Left cardiac atrium (tissue), 4 donors: ENCODE measurements at regions not wholly inside any gene's neighbourhood (a gene's known extent, or its start where the extent isn't known, plus 50 kb on each side); places are given as distances from the start of the nearest gene placed in this dataset.

ENCODE experiments used
- ATAC-seq, 2 donors: fragments of 200-7000 bp; cut with Tn5 transposase; one replicate each; pipeline ENCODE4 v1.9.1; 2020; ENCODE audit warnings: mild to moderate bottlenecking in 2 of 2, moderate library complexity in 2 of 2
- DNase-seq: peaks from one replicate; pipeline ENCODE4 v3.0.0-alpha.2; 2020
- intact Hi-C, 2 donors: fragments of 100-400 bp; cut with DNase I; formaldehyde crosslinking; loops; one replicate each; pipeline versions ENCODE4 v1.14.1 to v1.15.1; 2022 to 2023
- donor health status: DM: no; HTN: yes; CAD: no.
- donor health status: DM: no; HTN: yes; CAD: no; lungs with severe emphysema.
- donor health status: DM: yes; HTN: yes; CAD: no.
- donor health status: Dilated cardiomyopathy.

DNA sequence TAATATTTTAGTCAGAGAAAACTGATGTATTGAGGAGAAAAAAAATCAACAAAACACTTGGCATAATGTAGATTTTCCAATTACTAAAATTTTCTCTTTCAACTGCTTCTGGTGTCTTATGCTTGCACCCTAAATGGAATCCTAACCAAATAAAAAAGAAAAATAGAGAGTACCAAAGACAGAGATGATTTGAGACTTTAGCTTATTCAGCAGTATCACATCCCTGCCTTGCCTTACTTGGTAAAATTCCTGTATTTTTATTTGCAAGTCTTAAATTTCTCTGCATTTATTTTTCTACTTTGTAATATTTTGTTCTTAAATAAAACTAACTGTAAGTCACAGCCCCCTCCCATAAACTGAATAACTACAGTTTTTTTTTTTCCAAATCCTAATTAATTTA, 950.5 kb upstream of the INTU start:
- DNase-seq (no peak), ATAC-seq (no peak)
- intact Hi-C loops = no loop called here

DNA sequence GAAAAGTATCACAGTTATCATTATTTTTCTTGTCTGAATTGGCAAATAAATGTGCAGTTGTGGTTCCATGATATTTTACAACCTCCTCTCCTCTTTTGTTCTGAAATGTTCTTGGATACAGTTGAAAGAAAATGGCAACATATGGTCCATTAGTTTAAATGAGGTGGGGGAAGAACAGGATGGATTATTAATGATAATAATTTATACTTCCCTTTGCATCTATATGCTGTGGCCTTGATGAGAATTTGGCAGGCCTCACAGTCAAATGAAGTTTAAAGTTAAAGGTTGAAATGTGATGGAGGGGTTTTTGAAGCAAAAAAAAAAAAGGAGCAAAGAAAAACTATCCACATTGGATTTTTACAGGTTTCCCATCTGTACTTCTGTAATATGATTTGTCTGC, 946.3 kb upstream of the INTU start:
- intact Hi-C loops = no loop called here
- no peak for ATAC-seq
- no peak for DNase-seq

DNA sequence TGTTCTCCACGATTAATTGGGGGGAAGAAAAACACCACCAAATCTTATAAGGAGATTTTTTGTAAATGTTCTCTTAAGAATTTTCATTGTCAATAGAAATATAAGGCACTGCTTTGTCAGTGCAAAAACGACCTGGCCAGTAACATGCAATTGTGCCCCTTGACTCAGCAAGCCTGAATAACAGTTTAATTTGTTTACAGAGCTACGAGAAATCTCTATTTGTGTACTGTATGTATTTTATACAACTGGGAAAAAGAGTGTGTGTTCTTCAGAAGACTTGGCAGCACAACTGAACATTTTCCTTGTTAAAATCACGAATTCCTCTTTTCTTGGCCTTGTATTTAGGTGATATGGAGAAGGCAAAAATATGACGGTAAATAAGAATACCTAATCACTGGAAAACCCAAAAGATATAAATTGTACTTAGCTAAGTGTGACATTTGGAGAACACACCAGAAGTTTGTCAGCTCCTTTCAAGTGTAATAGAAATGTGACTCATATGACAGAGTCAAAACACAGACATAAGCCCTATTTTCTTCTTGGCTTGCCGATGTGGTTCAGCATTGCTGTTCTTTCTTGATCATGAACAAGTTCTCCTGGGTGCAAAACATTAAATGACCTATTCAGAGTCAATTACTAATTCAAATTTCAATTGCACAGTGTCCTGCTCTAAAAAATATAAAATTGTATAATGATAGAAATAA, 945.0 kb upstream of the INTU start:
- intact Hi-C loops = no loop called here
- peak in 1 of 2 donors; percentile 83 for ATAC-seq
- no peak for DNase-seq

DNA sequence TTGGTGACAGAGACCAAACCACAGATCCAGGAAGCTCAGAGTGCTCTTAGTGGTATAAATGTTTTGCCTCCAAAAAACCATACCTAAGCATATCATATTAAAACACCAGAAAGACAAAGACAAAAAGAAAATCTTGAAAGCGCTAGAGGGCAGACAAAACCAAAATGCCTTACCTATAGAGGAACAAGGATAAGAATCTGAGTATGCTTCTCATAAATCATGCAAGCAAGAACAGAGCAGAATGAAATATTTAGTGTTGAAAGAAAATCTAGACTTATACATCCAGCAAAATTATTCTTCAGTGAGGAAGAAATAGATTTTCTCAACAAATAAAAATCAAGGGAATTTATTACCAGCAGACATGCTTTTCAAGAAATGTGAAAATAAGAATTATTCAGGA, 941.0 kb upstream of the INTU start:
- intact Hi-C loops = no loop called here
- ATAC-seq (no peak), DNase-seq (no peak)

DNA sequence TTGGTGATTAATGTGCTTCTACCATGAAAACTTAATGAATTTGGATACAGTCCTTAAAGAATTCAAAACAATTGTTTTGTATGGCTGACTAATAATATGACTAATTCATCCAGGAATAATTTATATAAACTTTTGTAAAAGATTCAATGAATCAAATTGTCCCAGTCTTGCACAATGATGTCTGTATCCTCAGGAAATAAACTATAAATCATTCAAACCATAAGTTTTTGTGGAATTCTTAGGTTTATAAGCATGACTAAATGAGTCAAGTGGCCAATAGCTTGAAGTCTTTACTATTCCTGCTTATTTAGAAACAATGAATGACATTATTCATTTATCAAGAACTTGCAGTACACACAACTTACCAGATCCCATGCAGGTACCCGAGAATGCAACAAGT, 935.0 kb upstream of the INTU start:
- intact Hi-C loops = no loop called here
- no peak for DNase-seq

DNA sequence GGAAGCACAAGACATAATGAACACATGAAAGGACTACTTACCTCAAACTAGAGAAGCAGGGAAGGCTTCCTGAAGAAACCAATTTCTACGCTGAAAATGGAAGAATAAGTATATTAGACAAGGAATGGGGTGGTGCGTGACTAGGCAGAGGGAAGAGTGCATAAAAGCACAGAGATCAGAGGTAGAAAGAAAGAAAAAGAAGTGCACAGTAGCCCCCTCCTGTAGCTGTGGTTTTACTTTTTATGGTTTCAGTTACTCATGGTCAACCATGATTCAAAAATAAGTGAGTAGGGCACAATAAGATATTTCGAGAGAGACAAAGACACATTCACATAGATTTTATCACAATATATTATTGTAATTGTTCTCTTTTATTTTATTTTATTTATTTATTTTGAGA, 934.5 kb upstream of the INTU start:
- intact Hi-C loops = no loop called here
- no peak for DNase-seq
- no peak for ATAC-seq

More for the DNA sequence above, 935.0 kb upstream of the INTU start:
- no peak for ATAC-seq

DNA sequence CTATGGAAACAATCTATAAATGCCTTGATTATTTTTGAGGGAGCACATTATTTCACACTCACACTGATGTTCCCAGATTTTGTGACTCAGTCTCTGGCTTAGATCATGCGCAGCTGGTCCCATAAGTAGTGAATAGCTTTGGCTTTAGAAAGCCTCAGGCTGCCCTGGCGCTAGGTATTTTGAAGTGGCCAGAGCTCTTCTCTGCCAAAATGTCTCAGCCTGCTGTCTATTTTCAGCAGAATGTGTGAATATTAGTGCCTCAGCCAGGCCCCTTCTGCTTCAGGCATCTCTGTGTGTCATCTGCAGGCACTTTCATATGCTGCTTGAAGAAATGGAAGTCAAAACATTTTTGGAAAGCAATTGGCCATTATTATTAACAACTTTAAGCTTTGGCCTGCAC, 931.0 kb upstream of the INTU start:
- ATAC-seq = peak; percentile 97 to 98

DNA sequence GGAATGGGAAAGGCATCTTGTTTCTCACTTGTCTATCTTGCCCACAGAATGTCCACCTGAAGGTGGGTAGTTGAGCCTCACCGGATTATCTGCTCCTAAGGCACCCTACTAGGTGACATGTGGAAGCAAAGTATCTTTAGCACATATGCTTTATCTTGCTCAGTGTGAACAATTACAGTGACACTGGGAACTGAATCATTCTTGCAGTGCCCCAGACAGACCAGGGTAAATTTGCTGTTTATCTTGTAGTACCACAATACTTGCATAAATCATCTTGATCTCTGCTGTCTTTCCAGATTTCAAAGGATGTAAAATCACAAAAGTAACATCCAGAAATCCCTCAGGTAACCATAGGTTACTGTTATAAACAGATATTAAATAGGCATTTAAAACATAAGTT, 930.0 kb upstream of the INTU start:
- ATAC-seq (peak in 1 of 2 donors; percentile 40), DNase-seq (no peak)
- intact Hi-C loops = no loop called here

More for the DNA sequence above, 931.0 kb upstream of the INTU start:
- peak; percentile 52 for DNase-seq
- intact Hi-C loops = no loop called here

DNA sequence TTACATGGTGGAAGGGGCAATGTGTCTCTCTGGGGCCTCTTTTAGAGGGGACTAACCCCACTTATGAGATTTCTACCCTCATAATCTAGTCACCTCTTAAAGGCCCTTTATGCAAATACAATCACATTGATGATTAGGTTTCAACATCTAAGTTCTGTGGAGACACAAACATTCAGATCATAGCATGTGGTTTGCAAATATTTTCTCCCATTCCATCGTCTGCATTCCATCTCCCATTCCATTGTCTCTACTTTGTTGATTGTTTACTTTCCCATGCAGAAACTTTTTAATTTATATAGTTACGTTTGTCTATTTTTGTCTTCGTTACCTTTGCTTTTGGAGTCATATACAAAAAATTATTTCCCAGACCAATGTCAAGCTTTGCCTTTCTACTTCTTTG, 927.5 kb upstream of the INTU start:
- intact Hi-C loops = no loop called here
- no peak for DNase-seq
- ATAC-seq = no peak

DNA sequence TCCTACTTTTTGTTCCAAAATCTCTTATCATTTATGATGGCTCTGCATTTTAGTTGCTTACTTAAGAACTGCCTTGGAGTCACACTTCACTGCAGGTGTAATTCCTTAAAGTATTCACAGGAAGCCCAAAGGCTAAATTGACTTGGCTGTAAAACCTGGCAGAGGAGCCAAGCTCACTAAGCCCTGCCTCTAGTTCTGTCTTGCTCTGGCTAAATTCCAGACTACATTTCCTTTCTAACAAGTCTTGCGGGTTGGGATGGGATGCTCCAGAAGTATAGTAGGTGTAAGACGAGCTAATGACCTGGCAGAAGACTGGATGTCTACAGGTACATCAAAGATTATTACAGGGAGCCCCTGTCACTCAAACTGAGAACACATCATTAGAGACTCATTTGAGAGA, 924.0 kb upstream of the INTU start:
- ATAC-seq (no peak), DNase-seq (no peak)
- intact Hi-C loops = no loop called here

DNA sequence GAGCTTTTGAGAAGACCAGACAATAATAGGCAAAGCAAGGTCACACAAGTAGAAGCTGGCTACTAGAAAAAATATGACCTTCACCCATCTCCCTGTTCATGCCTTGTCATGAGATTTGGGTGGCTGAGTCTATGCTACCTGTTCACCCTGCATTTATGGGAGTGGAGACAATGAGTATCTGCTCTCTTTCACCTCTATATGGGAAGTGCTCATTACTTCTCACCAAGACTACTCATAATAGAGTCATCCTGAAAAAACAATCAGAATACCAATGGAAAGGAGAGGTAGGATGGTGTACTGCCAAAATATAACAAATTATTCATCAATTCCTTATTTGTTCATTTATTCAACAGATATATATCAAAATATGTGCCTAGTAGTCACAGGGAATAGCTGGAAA, 921.8 kb upstream of the INTU start:
- no peak for ATAC-seq
- no peak for DNase-seq
- intact Hi-C loops = no loop called here

DNA sequence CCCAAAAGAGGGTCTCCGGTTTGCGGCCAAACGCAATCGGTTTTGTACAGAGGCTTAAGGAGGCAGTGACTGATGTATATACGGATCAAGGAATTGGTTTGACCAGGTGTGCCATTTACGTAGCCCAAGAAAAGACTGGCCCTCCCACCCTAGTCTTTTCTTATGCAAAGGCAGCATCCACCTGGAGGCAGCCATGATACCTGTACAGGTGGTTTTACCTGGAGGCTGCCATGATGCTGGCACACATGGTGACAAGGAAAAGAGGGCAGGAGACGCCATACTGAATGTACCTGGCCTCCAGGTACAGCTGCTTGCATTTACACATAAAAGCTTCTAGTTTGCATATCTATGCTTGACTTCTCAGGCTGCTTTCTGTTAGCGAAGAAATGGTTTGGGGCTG, 917.7 kb upstream of the INTU start:
- intact Hi-C loops = no loop called here
- no peak for DNase-seq
- ATAC-seq = no peak

DNA sequence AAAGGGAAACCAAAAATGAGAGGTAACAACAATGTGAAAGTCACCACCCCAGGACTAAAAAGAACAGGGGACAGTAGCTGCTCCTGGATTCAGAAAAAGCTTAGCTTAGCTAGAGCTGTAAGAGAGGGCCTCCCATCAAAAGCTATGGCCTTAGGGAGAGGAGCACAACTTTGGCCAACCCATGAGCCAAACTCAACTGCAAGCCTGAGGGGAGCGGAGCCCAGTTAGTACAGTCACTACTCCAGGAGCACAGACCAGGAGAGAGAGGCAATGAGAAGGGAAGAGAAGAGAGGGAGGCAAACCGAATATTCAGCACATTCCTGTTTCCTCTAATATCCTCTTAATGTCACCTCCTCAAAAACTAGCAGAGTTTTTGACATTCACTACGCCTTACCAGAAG, 917.1 kb upstream of the INTU start:
- DNase-seq = no peak
- intact Hi-C loops = no loop called here
- ATAC-seq = no peak

DNA sequence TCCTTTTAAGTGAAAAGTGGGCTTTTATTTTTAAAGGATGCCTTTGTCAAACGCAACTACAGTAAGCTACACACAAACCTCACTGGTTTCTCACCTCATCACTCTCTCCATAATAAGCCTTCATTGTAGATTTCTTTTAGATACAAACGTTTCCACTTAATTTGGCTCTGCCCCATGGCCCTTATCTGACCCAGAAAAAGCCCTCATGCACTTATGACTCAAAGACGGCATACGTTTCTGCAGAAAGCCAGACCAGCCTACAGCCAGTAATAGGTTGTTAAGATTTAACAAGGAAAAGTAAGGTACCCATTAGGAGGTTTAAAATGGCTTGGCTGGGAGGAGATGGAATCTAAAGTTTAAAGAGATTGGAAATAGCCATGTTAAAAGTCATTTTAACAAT, 914.6 kb upstream of the INTU start:
- ATAC-seq (peak in 1 of 2 donors; percentile 63), DNase-seq (no peak)
- intact Hi-C loops = no loop called here

DNA sequence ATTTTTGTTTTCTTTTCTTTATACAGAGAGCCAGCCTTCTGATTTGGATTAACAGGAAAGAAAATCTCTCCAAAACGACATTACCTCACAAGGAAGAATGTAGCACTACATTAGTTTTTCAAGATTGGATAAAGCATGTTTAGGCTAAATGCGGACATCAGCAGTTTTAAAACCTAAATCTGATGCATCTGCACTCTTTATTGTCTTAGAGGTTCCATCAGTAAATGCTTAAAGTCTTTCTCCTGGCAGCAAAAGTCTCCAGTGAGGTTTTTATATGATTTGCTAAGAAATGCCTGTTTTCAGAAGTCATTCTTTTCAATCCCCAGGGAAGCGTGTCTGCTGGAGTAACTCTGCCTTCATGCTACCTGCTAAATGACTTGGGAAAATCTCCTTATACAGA, 912.9 kb upstream of the INTU start:
- no peak for DNase-seq
- intact Hi-C loops = no loop called here
- ATAC-seq = no peak

DNA sequence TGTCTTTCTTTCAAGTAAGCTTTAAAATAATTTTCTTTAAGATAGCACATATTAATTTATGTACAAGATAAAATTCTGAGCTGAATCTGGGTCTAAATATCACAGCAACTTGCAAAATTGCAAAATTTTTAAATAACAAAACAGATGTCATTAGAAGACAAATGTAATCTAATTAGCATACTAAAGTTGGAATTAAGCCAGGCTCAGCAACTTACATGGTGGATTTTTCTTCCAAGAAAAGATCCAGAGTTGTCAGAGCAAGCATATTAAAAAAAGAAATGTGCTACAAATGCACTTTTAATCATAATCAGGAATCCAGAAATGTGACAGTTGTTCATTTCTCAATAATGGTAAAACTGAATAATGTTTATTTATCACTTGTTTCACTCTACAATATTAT, 906.9 kb upstream of the INTU start:
- DNase-seq = no peak
- ATAC-seq = no peak

DNA sequence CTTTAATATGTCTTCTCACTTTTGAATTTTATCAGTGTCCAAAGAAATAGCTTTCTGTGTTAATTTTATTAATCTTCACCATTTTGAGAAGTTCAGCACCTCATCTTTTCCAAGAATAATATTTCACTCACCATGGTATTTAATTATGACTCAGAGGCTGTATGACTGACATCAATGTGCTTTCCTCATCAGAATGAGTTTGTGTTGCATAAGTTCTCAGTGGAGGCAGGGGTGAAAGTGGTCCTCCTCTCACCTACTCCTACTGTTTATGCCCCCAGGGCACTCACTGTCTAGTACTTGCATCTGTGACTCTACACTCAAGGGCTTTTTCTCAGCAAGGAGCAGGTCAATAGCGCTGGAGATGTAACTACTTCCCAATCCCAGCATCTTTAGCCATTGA, 905.3 kb upstream of the INTU start:
- intact Hi-C loops = no loop called here
- DNase-seq (no peak), ATAC-seq (peak in 1 of 2 donors; percentile 91)

More for the DNA sequence above, 906.9 kb upstream of the INTU start:
- intact Hi-C loops = no loop called here

DNA sequence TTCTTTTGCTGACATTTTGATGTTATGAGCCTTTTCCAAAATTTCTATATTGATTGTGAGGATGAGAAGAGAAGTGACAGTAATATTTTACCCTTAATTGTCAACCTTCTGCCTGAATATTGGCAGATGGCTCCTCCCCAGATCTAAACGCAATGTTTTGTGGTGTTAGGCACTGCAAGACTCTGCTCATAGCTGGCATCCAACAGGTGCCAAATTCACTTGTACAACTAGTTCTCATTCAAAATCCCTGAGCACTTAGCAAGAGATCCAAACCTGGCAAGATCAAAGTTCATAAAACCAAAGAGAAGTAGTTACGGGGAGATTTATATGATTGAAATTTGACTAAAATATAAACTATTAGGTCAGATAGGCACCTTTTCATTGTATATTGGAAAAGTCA, 901.7 kb upstream of the INTU start:
- intact Hi-C loops = no loop called here
- no peak for DNase-seq
- no peak for ATAC-seq

DNA sequence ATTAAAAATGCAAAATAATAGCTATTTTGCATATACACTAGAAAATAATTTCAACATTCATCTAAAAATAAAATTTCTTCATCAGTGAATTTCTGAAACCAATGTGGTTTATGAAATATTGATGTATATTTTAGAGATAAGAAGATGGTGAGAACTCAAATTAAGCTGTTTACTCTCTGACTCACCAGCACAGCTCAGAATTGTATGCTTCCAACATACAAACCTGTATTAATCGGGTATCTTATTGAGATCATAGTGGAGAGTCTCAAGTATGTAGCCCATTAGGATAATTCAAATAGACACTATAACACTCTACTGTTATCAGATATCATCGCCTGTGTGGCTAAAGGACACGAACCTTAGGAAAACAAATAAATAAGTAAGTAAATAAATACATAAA, 899.5 kb upstream of the INTU start:
- DNase-seq (no peak), ATAC-seq (no peak)
- intact Hi-C loops = no loop called here

DNA sequence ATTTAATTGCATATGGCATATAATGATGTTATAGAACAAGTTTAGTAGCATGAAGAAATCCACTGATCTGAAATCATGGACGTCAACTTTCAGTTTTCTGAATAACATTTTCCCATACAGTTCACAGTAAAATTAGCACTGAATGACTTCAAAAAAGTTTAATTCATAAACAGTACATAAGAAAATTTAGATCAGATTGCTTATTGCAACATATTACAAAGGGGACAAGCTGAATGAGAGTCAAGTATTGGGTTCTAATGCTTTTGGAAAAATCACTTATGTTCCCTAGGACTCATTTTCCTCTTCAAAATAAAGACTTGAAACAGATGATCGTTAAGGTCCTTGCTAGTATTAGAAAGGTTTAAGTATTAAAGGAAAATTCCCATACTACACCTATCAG, 898.3 kb upstream of the INTU start:
- intact Hi-C loops = no loop called here
- no peak for DNase-seq
- ATAC-seq = no peak

DNA sequence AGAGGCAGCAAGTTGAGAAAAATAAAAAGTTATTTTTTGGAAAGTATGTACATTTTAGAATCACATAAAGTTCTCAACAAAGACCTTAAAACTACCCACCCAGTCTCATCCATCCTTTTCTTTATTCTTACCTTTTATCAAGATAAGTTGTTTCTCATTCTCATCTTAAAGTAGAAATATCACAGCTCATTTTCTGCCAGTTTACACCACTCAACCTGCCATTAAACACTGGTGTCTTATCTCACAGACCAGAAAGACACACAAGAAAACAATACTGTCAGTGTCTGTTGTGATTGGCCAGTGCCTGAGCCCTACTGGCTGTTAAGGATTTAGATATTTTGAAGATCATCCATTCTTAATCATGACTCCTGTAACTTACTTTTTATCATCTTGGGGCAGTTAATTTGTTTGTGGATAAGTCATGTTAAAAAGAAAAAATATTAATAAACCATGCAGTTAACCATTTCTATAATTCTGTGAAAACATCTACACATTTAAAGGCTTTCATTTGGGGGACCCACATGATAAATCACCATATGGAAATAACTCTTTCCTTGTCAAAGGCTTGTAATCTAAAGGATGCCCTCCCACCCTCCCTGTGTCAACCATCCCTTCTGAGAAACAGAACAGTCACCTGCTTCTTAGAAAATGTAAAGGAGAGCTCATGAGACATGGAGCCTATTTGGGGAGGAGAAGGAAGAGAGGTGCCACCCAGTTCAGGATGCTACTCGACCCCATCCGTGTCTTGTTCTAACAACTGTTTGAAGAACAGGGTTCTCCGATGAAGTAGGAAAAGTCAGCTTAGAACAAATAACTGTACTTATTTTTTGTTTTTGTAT, 897.2 kb upstream of the INTU start:
- intact Hi-C loops = no loop called here
- no peak for DNase-seq
- ATAC-seq = no peak
